HG03571 (cell line): ENCODE measurements at regions not wholly inside any gene's neighbourhood (a gene's known extent, or its start where the extent isn't known, plus 50 kb on each side); places are given as distances from the start of the nearest gene placed in this dataset.
"Not testable (repeated sequence)": the region's sequence is repeated elsewhere in the genome, so short reads cannot be mapped to it uniquely, and the experiment has no call there.

Source experiments
- ATAC-seq: cut with Tn5 transposase; IDR thresholded peaks from one replicate; pipeline ENCODE4 v1.9.1; 2021; ENCODE audit not compliant: unreplicated experiment

DNA sequence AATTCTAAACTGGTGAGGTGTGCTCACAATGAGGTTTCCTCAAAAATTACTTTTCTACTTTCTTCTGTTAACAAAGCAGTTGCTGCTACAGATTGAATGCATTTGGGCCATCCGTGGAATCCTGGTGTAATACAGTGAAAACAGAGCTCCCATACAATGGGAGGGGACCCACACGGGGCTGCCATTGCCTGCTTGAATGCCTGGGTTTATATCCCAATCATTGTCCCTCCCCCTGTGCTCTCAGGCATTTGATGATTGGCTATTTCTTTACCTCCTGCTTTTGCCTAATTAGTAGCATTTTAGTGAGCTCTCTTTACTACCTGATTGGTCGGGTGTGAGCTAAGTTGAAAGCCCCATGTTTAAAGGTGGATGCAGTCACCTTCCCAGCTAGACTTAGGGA, 52.9 kb upstream of the CSF1 start:
- ATAC-seq, result not testable (repeated sequence)

DNA sequence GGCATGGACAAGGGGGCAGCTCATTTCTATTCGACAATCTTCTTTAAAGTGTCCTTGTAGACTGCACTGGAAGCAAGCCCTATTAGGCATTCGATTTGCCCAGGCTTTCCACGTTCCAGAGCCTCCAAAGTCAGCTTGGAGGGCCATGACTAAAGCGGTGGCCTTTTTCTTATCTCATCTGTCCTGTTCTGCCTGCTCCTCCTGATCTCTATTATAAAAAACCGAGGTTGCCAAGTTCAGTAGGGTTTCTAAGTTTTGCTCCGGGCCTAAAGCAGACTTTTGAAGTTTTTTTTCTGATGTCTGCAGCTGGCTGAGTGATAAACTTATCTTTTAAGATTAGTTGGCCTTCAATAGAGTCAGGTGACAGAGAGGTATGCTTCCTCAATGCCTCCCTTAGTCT, 54.7 kb upstream of the CSF1 start:
- not testable (repeated sequence) for ATAC-seq

DNA sequence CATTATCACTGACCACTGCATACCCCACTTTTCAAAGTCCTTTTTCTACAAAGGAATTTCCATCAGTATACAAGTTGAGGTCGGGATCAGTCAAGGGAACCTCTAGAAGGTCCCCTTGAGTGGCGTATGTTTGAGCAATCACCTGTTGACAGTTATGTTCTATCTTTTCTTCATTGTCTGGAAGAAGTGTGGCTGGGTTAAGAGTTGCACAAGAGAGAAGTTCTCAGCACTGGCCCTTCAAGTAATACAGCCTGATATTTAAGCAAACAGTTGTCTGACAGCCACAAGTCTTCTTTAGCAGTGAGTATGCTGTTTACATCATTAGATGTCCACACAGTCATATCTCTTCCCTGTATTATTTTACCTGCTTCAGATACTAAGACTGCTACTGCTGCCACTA, 56.7 kb upstream of the CSF1 start:
- not testable (repeated sequence) for ATAC-seq

DNA sequence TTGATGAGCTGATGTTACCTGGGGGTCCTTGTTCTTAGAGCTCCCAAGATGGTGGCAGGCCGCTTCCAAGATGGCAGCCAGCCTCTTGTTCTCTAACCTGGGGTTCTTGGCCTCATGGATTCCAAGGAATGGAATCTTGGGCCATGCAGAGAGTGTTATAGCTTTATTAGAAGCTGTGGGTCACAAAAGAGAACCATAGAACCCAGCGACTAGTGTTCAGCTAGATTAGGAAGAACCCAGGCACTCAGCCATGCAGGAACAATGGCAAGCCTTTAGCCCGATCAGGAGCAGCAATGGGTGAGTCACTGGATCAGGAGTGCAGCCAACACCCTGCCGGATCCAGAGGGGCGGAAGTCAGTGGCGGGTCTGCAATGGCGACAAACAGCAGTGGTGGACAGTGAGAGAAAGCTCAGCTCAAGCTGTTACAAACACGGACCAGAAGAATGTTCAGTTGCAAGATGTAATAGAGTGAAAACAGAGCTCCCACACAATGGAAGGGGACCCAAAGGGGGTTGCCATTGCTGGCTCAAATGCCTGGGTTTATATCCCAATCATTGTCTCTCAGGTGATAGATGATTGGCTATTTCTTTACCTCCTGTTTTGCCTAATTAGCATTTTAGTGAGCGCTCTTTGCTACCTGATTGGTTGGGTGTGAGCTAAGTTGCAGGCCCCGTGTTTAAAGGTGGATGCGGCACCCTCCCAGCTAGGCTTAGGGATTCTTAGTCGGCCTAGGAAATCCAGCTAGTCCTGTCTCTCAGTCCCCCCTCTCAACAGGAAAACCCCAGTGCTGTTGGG, 58.2 kb upstream of the CSF1 start:
- not testable (repeated sequence) for ATAC-seq

DNA sequence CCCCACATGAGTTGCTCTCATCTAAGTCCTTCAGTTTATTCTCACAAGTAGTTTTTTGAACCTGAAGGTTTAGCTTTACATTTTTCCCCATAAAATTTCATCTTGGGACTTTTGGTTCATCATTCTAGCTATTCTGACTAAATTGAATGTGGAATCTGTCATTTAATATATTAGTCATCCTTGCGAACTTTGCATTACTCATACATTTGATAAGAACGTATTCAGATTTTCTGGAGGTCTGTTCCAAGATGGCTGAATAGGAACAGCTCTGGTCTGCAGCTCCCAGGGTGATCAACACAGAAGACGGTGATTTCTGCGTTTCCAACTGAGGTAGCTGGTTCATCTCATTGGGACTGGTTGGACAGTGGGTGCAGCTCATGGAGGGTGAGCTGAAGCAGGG, 59.8 kb upstream of the CSF1 start:
- ATAC-seq, result no peak

DNA sequence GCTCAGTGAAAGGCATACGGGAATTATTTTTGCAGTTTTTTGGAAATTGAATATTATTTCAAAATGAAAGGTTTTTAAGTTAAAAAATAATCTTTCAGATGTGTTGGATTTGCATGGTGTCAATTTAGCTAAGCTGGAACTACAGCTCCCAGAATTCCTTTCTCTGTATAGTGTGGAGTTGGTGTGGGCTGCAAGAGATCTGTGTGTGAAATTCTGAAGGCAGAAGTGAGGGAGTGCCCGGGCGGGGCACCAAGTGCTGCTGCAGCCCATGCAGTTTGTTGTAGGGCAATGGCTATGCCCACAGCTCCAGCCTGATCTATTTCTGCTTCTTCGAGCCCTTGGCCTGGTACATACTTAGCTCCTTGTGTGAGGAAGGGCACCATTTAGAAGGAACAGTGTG, 60.5 kb upstream of the CSF1 start:
- no peak for ATAC-seq

DNA sequence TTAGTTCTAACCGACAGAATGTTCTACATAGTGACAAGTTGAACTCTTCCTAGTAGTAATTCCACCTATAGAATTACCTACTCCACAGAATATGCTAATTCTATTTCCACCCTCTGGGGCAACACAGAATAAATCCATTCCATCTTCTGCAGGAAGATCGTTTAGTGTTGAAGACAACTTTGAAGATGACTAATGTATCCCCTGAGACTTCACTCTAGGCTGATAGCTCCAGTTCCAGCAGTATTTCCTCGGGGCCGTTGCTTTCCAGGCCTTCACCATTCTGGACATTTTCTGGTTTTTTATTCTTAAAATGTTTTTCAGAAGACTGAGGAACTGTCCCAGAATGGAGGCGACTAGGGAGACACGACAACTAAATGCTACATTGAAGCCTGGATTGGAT, 61.0 kb upstream of the CSF1 start:
- ATAC-seq, result no peak

DNA sequence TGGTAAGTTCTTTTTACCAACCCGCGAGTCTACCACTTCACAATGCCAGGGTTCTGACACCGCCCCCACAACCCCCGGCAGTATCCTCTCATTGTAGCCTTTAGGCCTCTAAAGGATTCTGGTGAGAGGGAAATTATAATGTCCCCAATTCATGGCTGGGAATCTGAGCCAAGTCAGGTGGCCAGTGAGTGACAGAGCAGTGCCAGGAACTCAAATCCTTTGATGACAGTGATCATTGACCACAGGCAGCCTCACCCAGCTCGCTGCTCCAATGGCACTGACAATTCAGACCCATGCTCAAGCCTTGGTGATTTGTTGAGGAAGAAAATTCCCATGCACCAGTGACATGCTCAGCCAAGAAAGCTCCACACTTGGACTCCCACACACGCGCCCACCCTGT, 63.4 kb upstream of the CSF1 start:
- no peak for ATAC-seq

DNA sequence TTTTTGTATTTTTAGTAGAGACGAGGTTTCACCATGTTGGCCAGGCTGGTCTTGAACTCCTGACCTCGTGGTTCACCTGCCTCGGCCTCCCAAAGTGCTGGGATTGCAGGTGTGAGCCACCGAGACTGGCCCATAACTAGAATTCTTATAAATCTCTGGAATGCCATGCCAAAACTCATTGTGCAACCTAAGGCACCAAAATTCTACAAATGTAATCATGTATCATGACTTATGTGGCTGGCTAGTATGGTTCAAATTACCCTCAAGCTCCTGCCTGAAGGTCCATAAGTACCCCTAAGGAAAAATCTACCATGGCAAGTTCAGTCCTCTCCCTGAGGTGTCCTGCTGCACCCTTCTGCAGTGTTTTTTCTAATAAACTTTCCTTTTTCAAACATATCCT, 63.8 kb upstream of the CSF1 start:
- ATAC-seq, result no peak

DNA sequence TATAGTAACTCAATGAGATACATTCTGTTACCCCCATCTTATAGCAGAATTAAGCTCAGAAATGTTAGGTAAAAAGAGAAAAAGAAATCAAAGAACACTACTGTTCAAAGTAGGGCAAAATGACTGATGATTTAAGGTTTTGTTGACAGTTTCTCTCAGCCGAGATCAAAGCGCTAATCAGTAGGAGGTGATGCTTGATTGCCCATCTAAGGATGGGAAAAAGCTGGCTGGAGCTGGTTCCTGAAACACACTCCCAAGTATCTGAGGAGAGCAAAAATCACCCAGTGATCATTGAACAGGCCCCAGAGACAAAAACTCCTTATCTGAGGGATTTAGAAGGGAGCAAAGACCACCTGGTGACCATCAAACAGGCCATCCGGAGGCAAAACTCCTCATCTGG, 64.5 kb upstream of the CSF1 start:
- ATAC-seq, result no peak

DNA sequence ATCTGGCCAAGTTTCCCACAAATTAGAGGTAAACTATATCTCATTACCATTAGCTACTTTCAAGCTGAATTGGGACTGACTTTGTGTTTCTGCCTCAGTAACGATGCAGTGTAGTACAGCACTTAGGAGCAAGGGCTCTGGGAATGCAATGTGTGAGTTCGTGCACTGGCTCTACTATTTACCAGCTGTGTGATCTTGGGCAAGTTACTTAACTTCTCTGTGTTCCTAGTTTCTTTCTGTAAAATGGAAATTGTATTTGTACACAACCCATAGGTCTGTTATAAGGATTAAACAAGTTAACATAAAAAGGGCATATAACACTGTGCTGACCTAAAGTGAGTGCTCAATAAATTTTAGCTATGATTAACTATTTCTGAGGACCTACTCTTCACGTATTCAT, 65.0 kb upstream of the CSF1 start:
- no peak for ATAC-seq

DNA sequence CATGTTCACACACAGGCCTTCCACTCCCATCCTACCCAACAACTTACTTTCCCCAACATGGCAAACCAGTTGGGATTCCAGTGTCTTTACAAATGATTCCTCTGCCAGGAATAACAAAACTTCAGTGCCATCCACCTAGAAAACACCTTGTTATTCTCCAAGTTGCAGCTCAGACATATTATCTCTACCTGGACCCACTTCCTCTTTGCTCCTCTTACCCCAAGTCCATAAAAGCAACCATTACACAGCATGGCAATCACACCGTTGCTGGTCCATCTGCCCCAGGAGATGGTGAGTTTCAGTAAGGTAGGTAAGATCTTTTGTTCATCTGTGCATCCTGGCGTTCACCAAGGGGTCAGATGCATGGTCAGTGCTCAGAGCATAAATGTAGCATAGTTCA, 66.0 kb upstream of the CSF1 start:
- ATAC-seq, result no peak

DNA sequence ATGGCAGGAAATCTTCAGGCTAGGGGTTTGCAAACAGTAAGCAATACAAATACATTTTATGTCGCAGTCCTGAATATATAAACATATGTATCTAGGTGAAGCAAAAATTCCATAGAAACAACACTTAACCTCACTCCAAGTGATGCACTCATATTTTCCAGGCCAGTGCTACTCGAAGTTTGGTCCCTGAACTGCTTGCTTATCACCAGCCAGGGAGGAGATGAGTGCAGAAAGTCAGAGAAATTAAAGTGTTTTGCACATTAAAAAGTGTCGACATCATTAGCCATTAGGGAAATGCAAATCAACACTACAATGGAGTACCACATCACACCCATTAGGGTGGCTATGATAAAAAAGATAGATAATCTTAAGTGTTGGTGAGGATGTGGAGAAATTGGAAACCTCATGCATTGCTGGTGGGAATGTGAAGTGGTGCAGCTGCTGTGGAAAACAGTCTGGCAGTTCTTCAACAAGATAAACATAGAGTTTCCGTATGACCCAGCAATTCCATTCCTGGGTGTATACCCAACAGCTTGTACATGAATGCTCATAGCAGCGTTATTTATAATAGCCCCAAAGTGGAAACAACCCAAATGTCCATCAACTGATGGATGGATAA, 70.5 kb upstream of the CSF1 start:
- no peak for ATAC-seq

DNA sequence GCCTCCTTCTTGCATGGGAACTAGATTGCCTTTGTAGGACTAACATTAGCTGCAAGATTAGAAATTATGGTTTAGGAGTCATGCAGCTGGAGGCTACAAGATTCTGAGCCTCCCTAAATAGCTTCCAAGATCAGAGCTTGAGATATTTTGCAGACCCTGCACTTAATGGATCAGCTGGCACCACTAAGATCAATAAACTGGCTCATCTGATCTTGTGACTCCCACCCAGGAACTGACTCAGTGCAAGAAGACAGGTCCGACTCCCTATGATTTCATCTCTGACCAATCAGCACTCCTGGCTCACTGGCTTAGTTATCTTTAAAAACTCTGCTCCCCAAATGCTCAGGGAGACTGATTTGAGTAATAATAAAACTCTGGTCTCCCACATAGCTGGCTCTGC, 71.4 kb upstream of the CSF1 start:
- ATAC-seq, result not testable (repeated sequence)

DNA sequence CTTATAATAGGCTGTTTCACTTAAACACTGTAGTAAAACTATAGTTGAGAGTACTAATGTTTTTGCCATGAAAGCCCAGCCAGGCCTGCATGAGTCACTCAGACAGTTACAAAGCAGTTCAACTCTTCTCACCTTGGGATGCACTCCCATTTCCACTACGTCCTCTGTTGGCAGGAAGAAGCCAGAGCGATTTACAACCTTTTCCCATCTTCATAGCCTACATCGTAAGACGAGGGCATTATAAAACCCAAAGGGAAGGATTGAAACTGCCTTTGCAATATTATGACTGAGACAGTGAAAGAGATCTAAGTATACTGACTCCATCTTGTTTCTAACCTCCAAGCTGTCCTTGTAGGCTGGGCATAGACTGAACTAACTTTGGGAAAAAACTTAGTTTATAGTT, 71.8 kb upstream of the CSF1 start:
- ATAC-seq, result no peak

DNA sequence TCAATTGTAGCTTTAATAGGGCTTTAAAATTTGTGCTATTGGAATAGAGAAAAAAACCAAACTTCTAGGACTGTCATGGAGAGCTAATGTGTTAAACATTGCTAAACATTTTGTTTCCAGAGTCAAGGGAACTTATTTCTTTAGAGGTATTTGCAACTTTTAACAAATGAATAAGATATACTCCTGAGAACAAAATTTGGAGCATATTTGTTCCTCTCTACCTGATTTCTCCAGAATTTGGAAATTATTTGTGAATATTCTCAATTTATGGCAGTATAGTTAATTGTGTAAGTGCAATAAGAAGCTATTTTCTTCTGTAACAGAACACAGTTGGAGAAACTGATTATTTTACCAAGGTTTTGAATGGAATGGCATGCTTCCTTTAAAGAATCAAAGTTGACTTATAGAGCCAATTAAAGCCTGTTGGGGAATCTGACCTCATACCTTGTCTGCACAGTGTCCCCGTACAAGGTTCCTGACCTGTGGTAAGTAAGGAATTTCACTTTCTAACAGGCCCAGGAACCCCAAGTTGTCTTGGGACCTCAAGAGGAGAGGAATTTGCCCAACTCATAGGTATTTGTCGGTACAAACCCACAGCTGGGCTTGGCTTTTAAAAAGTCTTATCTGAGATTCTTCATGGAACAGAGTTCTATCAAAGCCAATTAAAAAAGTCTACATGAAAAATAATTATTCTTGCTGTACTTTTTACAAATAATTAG, 72.6 kb upstream of the CSF1 start:
- no peak for ATAC-seq

DNA sequence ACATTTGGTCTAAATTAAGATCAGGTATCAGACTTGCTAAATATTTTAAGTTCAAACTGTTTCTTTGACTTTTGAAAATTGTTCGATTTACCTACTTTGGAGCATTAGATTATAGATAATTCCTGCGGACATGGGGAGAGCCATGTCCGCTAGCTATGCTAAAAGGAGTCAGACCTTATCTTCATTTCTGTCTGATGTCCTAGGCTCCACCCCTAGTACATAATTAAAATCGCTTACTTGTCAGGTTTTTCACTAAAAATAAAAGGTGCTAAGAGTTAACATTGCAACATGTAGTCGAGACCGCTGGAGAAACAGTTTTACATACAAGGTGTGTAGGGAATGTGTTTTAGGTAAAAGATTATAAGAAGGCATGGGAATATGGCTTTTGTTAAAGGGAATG, 71.9 kb upstream of the EPS8L3 start:
- not testable (repeated sequence) for ATAC-seq

DNA sequence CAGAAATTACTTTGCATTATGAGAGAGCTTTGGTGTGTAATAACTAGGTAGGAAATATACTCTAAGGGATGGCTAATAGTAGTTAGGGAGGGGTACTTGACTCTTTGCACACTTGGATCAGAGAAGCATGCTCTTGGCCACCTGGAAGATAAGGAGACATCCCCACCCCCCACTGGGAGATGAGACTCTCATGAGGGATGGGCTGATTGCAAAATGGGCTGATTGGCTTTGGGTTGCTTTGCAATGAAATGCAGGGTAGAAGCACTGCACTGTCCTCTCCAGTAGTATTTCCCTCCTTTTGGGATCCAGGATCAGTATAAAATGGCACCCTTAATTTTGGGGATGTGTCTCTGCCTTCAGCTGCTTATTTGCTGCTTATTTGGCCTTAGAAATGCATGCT, 71.2 kb upstream of the EPS8L3 start:
- no peak for ATAC-seq

DNA sequence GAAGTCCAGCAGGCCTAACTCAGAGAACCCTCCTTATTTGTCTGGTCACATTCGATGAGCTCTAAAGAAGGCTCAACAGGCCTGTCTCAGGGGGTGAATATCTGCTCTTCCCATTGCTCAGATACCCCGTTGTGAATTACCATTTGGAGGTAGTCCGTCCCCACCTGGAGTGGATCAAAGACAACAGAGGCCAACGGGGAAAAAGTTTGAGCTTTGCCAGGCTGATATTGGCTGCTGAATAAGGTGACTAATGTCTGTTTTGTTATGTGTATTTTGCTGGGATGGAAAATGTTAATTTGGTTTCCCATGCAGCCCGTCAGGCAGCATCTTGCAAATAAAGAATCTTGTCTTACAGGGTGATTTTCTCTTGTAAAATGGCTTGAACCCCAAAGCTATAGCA, 69.2 kb upstream of the EPS8L3 start:
- ATAC-seq, result no peak

DNA sequence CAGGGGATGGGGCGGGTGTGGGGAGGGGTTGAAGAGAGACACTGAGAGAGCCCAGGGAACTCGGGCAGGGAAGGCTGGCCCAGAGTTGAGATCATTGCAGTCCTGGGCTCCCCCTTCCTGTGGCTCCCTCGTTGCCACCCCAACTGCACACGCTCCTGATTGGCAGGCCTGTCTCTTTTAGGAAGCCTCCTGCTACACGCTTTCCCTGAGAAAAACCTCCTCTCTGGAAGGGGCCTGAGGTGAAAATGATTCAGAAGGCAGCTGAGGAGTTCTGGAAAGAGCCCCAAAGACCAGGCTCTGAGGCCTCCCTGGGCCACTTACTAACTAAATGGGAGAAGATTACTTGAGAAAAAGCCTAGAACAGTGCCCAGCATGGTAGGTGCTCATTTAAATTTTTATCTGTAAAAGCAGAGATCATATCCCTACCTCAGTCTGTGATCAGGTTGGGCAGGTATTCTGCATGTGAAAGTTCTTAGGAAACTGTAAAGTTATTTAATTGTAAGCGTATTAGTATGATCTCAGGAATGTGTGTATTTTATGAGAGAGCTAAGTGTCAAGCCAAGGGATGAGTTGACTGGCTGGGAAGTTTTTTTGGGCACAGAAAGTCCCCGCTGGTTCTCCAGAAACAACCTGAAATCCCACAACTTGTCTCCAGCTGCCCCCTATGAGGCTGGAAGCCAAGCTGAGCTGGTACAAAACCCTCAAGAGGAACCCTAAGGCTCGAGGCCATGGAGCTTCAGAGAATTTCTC, 65.2 kb upstream of the EPS8L3 start:
- ATAC-seq, result no peak

DNA sequence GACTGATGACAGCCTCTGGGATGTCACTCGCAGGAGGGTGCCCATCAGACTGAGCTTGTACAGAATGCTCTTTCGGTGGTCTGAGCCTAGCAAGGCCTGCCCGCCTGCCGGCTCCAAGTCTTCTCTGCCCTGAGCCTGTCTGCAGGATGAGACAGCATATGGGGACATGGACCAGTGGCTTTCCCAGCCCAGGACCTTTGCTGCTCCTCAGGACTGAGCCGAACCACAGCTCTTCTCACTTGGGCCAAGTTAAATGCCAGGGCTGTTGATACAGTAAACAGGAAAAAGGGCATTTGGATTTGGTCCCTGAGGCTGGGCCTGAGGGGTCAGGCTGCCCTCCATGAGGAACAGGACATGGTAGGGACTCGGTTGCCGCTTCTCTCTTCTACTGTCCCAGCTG, 64.3 kb upstream of the EPS8L3 start:
- ATAC-seq, result no peak

DNA sequence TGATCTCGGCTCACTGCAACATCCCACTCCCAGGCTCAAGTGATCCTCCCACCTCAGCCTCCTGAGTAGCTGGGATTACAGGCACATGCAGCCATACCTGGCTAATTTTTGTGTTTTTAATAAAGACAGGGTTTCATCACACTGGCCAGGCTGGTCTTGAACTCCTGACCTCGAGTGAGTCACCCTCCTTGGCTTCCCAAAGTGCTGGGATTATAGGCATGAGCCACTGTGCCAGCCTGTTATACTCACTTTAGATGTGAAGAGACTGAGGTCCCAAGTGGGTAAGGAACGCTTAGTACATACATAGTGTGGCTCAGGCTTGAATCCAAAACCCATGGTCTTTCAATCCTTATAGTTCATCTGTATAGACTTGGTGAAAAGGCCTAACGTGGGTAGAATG, 63.7 kb upstream of the EPS8L3 start:
- ATAC-seq, result no peak
